NOMO-1 treated with DMSO at 0.1 percent for 48 hours (cell line): ENCODE measurements at regions not wholly inside any gene's neighbourhood (a gene's known extent, or its start where the extent isn't known, plus 50 kb on each side); places are given as distances from the start of the nearest gene placed in this dataset.

Source experiments
- DNase-seq: peaks from one replicate; lab custom pipeline; 2025; ENCODE audit not compliant: unreplicated experiment; lab: John Stamatoyannopoulos, UW

GRCh38 chr4:38310446-38311043, 350.3 kb downstream of the PTTG2 start:
- no peak for DNase-seq

GRCh38 chr4:38311495-38312126, 351.4 kb downstream of the PTTG2 start:
- no peak for DNase-seq

GRCh38 chr4:38313175-38313574, 350.8 kb upstream of the KLF3 start:
- no peak for DNase-seq

GRCh38 chr4:38313999-38314561, 349.9 kb upstream of the KLF3 start:
- no peak for DNase-seq

GRCh38 chr4:38314663-38315062, 349.3 kb upstream of the KLF3 start:
- no peak for DNase-seq

GRCh38 chr4:38315286-38315685, 348.7 kb upstream of the KLF3 start:
- no peak for DNase-seq

- DNase-seq, result no peak
Measured at GRCh38 chr4:38316045-38316444, 348.0 kb upstream of the KLF3 start.

GRCh38 chr4:38317041-38317674, 346.8 kb upstream of the KLF3 start:
- no peak for DNase-seq

GRCh38 chr4:38318737-38319455, 345.1 kb upstream of the KLF3 start:
- peak; percentile 92 for DNase-seq

GRCh38 chr4:38319456-38320342, 344.3 kb upstream of the KLF3 start:
- peak; percentile 92 for DNase-seq

GRCh38 chr4:38320343-38320695, 343.7 kb upstream of the KLF3 start:
- no peak for DNase-seq

- no peak for DNase-seq
Measured at GRCh38 chr4:38320833-38321232, 343.2 kb upstream of the KLF3 start.

- no peak for DNase-seq
Measured at GRCh38 chr4:38322714-38323113, 341.3 kb upstream of the KLF3 start.

GRCh38 chr4:38323141-38323641, 340.8 kb upstream of the KLF3 start:
- DNase-seq, result no peak

- DNase-seq, result no peak
Measured at GRCh38 chr4:38324861-38325628, 339.0 kb upstream of the KLF3 start.

- DNase-seq, result no peak
Measured at GRCh38 chr4:38325629-38325913, 338.4 kb upstream of the KLF3 start.

GRCh38 chr4:38326499-38326898, 337.5 kb upstream of the KLF3 start:
- DNase-seq, result no peak

- no peak for DNase-seq
Measured at GRCh38 chr4:38327174-38327573, 336.8 kb upstream of the KLF3 start.

- no peak for DNase-seq
Measured at GRCh38 chr4:38328989-38329729, 334.8 kb upstream of the KLF3 start.
